ENCODE measurements at regions not wholly inside any gene's neighbourhood (a gene's known extent, or its start where the extent isn't known, plus 50 kb on each side); places are given as distances from the start of the nearest gene placed in this dataset.
"Not testable (repeated sequence)": the region's sequence is repeated elsewhere in the genome, so short reads cannot be mapped to it uniquely, and the experiment has no call there.

GRCh38 chr14:82951171-82951570 is 1417.5 kb upstream of the SEL1L start:
- Histone ChIP-seq H2AFZ (ENCODE audit: low read length, unreplicated experiment) (no peak overlapping the region), H3K79me2 (ENCODE audit: control insufficient read depth, insufficient read depth, low read length, unreplicated experiment) (no peaks in the 10 kb centered on the region), H3K27me3 (ENCODE audit: insufficient read depth, low read length) (no peaks in the 10 kb centered on the region), H3K36me3 (ENCODE audit: insufficient read depth, low read length) (no peaks in the 10 kb centered on the region), H3K4me3 (ENCODE audit: low read depth, low read length) (no peak overlapping the region), H3K27ac (ENCODE audit: low read depth, low read length) (no peak overlapping the region), H3K4me1 (ENCODE audit: control insufficient read depth, insufficient read depth, low read length, unreplicated experiment) (no peaks in the 10 kb centered on the region)

- H3K36me3 ChIP-seq (ENCODE audit: insufficient read depth, low read length), result no peaks in the 10 kb centered on the region
These were observed 1430.1 kb upstream of the SEL1L start for GRCh38 chr14:82963756-82964155.

GRCh38 chr14:82987502-82988124 is 1454.0 kb upstream of the SEL1L start:
- Histone ChIP-seq H3K27me3 (ENCODE audit: insufficient read depth, low read length) (no peaks in the 10 kb centered on the region), H3K79me2 (ENCODE audit: control insufficient read depth, insufficient read depth, low read length, unreplicated experiment) (no peaks in the 10 kb centered on the region), H2AFZ (ENCODE audit: low read length, unreplicated experiment) (no peak overlapping the region), H3K4me1 (ENCODE audit: control insufficient read depth, insufficient read depth, low read length, unreplicated experiment) (no peaks in the 10 kb centered on the region), H3K27ac (ENCODE audit: low read depth, low read length) (no peak overlapping the region), H3K36me3 (ENCODE audit: insufficient read depth, low read length) (no peaks in the 10 kb centered on the region), H3K4me3 (ENCODE audit: low read depth, low read length) (no peak overlapping the region)

More at GRCh38 chr14:82963756-82964155, 1430.1 kb upstream of the SEL1L start:
- no peak overlapping the region for H3K4me3 ChIP-seq (ENCODE audit: low read depth, low read length)
- H3K4me1 ChIP-seq (ENCODE audit: control insufficient read depth, insufficient read depth, low read length, unreplicated experiment), result no peaks in the 10 kb centered on the region
- no peaks in the 10 kb centered on the region for H3K27me3 ChIP-seq (ENCODE audit: insufficient read depth, low read length)
- H3K79me2 ChIP-seq (ENCODE audit: control insufficient read depth, insufficient read depth, low read length, unreplicated experiment), result no peaks in the 10 kb centered on the region
- no peak overlapping the region for H3K27ac ChIP-seq (ENCODE audit: low read depth, low read length)
- H2AFZ ChIP-seq (ENCODE audit: low read length, unreplicated experiment), result no peak overlapping the region

GRCh38 chr14:82994547-82994946 is 1460.9 kb upstream of the SEL1L start:
- not testable (repeated sequence) for H3K4me3 ChIP-seq (ENCODE audit: low read depth, low read length); H3K27me3 ChIP-seq (ENCODE audit: insufficient read depth, low read length); H3K79me2 ChIP-seq (ENCODE audit: control insufficient read depth, insufficient read depth, low read length, unreplicated experiment); H3K4me1 ChIP-seq (ENCODE audit: control insufficient read depth, insufficient read depth, low read length, unreplicated experiment); H2AFZ ChIP-seq (ENCODE audit: low read length, unreplicated experiment); H3K27ac ChIP-seq (ENCODE audit: low read depth, low read length); H3K36me3 ChIP-seq (ENCODE audit: insufficient read depth, low read length)

- Histone ChIP-seq H2AFZ (ENCODE audit: low read length, unreplicated experiment) (no peak overlapping the region), H3K27me3 (ENCODE audit: insufficient read depth, low read length) (no peaks in the 10 kb centered on the region), H3K27ac (ENCODE audit: low read depth, low read length) (no peak overlapping the region), H3K79me2 (ENCODE audit: control insufficient read depth, insufficient read depth, low read length, unreplicated experiment) (no peaks in the 10 kb centered on the region), H3K4me3 (ENCODE audit: low read depth, low read length) (no peak overlapping the region), H3K36me3 (ENCODE audit: insufficient read depth, low read length) (no peaks in the 10 kb centered on the region), H3K4me1 (ENCODE audit: control insufficient read depth, insufficient read depth, low read length, unreplicated experiment) (no peaks in the 10 kb centered on the region)
These were observed 1466.1 kb upstream of the SEL1L start for GRCh38 chr14:82999802-83000201.

DNA sequence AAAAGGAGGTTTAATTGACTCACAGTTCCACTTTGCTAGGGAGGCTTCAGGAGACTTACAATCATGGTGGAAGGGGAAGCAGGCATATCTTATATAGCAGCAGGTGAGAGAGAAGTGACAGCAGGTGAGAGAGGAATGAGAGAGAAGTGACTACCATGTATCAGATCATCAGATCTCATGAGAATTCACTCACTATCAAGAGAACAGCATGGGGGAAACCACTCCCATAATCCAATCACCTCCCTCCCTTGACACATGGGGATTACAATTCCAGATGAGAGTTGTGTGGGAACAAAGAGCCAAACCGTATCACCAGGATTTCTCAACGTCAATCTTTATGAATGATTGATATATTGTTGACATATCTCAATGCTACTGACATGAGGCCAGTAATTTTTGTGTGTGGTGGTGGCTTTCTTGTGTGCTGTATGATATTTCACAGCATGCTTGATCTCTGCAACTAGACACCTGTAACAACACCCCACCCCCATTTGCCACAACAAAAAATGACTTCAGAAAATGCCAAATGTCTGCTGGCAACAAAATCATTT is 1470.9 kb upstream of the SEL1L start:
- no peaks in the 10 kb centered on the region for H3K27me3 ChIP-seq (ENCODE audit: insufficient read depth, low read length)
- H3K36me3 ChIP-seq (ENCODE audit: insufficient read depth, low read length), result no peaks in the 10 kb centered on the region
- no peaks in the 10 kb centered on the region for H3K79me2 ChIP-seq (ENCODE audit: control insufficient read depth, insufficient read depth, low read length, unreplicated experiment)
- H3K4me3 ChIP-seq (ENCODE audit: low read depth, low read length), result no peak overlapping the region
- H3K4me1 ChIP-seq (ENCODE audit: control insufficient read depth, insufficient read depth, low read length, unreplicated experiment), result no peaks in the 10 kb centered on the region
- no peak overlapping the region for H2AFZ ChIP-seq (ENCODE audit: low read length, unreplicated experiment)
- H3K27ac ChIP-seq (ENCODE audit: low read depth, low read length), result no peak overlapping the region

- Histone ChIP-seq H3K27ac (ENCODE audit: low read depth, low read length) (no peak overlapping the region), H3K4me1 (ENCODE audit: control insufficient read depth, insufficient read depth, low read length, unreplicated experiment) (no peaks in the 10 kb centered on the region), H3K79me2 (ENCODE audit: control insufficient read depth, insufficient read depth, low read length, unreplicated experiment) (no peaks in the 10 kb centered on the region), H3K36me3 (ENCODE audit: insufficient read depth, low read length) (no peaks in the 10 kb centered on the region), H2AFZ (ENCODE audit: low read length, unreplicated experiment) (no peak overlapping the region), H3K27me3 (ENCODE audit: insufficient read depth, low read length) (no peaks in the 10 kb centered on the region), H3K4me3 (ENCODE audit: low read depth, low read length) (no peak overlapping the region)
These were observed 1472.5 kb upstream of the SEL1L start for GRCh38 chr14:83006121-83006670.

- H3K36me3 ChIP-seq (ENCODE audit: insufficient read depth, low read length); H3K27me3 ChIP-seq (ENCODE audit: insufficient read depth, low read length); H3K4me1 ChIP-seq (ENCODE audit: control insufficient read depth, insufficient read depth, low read length, unreplicated experiment); H2AFZ ChIP-seq (ENCODE audit: low read length, unreplicated experiment); H3K27ac ChIP-seq (ENCODE audit: low read depth, low read length); H3K79me2 ChIP-seq (ENCODE audit: control insufficient read depth, insufficient read depth, low read length, unreplicated experiment); H3K4me3 ChIP-seq (ENCODE audit: low read depth, low read length): not testable (repeated sequence)
These were observed 1473.4 kb upstream of the SEL1L start for GRCh38 chr14:83007052-83007451.

- Histone ChIP-seq H3K4me3 (ENCODE audit: low read depth, low read length) (no peak overlapping the region), H2AFZ (ENCODE audit: low read length, unreplicated experiment) (no peak overlapping the region), H3K27ac (ENCODE audit: low read depth, low read length) (no peak overlapping the region), H3K36me3 (ENCODE audit: insufficient read depth, low read length) (no peaks in the 10 kb centered on the region), H3K4me1 (ENCODE audit: control insufficient read depth, insufficient read depth, low read length, unreplicated experiment) (no peaks in the 10 kb centered on the region), H3K79me2 (ENCODE audit: control insufficient read depth, insufficient read depth, low read length, unreplicated experiment) (no peaks in the 10 kb centered on the region), H3K27me3 (ENCODE audit: insufficient read depth, low read length) (no peaks in the 10 kb centered on the region)
These were observed 1474.1 kb upstream of the SEL1L start for GRCh38 chr14:83007641-83008225.

DNA sequence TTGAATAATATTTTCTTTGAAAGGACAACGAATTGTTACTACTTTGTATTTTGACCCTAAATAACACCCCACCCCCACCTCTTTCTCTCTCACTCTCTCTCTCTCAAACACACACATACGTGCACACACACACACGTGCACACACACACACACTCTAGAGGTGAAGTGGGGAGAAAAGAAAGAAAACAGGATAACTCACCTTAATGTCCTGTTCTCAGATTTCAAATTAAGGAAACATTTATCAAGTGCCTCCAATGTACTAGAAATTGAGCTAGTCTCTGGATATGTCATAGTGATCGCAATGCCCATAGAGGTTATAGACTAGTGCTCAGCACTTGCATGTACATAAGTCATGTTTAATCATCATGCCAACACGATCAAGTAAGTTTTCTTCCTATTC is 1483.6 kb upstream of the SEL1L start:
- H3K36me3 ChIP-seq (ENCODE audit: insufficient read depth, low read length), result no peaks in the 10 kb centered on the region
- no peak overlapping the region for H3K4me3 ChIP-seq (ENCODE audit: low read depth, low read length)
- H3K4me1 ChIP-seq (ENCODE audit: control insufficient read depth, insufficient read depth, low read length, unreplicated experiment), result no peaks in the 10 kb centered on the region
- H3K79me2 ChIP-seq (ENCODE audit: control insufficient read depth, insufficient read depth, low read length, unreplicated experiment), result no peaks in the 10 kb centered on the region
- no peaks in the 10 kb centered on the region for H3K27me3 ChIP-seq (ENCODE audit: insufficient read depth, low read length)
- no peak overlapping the region for H2AFZ ChIP-seq (ENCODE audit: low read length, unreplicated experiment)
- H3K27ac ChIP-seq (ENCODE audit: low read depth, low read length), result no peak overlapping the region

All from ACC112 (cell line).